Right lobe of liver (tissue), 4 donors: ENCODE measurements at regions not wholly inside any gene's neighbourhood (a gene's known extent, or its start where the extent isn't known, plus 50 kb on each side); places are given as distances from the start of the nearest gene placed in this dataset.

ENCODE experiments used
- POLR2A ChIP-seq: fragments of 450-650 bp; IDR thresholded peaks from one replicate; pipeline ENCODE4 v1.6.1; 2017; ENCODE audit warnings: antibody characterized with exemption, mild to moderate bottlenecking
- TF ChIP-seq, protein P1 (sequence below), 4 donors: fragments of 200-600 bp in 3 of 4; fragments of 450-650 bp in 1 of 4; IDR thresholded peaks; one replicate each; pipeline versions ENCODE4 v1.5.1 to v1.8.0; 2016 to 2022; ENCODE audit warnings: antibody characterized with exemption in 4 of 4, mild to moderate bottlenecking in 2 of 4
- donor health status: DM: no; HTN: no; CAD: no.
- donor health status: DM: no; HTN: no; CAD: no.
- donor health status: DM: no; HTN: yes; CAD: no.

DNA sequence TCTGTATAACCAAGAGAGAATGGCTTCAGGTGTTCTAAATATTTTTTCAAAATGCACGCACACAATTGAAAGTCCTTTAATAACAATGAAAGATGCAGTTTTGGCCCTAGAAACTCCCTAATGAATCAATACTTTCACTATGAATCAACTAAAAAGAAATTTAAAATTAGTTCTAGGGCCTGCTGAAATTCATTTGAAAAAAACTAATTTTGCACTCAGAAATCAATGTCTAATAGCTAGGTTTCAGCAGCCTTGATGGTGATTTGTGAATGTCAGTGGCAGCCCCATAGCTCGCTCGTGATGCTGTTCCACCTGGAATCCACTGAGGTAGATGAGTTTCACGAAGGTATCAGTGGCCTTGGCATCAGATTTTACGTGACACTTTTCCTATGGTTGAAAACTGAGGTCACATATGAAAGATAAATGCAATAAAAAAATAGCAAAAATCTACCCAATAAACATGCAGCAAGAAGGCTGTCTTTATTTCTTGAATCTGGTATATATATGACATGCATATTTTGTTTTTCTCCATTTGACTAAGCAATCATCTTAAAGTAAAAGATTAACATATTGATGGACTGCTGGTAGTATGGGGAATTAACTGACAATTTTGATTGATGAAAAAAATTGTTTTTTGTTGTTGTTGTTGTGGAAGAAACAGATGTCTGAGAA is 141.0 kb downstream of the AKAP11 start:
- TF ChIP-seq, protein P1, sequence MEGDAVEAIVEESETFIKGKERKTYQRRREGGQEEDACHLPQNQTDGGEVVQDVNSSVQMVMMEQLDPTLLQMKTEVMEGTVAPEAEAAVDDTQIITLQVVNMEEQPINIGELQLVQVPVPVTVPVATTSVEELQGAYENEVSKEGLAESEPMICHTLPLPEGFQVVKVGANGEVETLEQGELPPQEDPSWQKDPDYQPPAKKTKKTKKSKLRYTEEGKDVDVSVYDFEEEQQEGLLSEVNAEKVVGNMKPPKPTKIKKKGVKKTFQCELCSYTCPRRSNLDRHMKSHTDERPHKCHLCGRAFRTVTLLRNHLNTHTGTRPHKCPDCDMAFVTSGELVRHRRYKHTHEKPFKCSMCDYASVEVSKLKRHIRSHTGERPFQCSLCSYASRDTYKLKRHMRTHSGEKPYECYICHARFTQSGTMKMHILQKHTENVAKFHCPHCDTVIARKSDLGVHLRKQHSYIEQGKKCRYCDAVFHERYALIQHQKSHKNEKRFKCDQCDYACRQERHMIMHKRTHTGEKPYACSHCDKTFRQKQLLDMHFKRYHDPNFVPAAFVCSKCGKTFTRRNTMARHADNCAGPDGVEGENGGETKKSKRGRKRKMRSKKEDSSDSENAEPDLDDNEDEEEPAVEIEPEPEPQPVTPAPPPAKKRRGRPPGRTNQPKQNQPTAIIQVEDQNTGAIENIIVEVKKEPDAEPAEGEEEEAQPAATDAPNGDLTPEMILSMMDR (IDR thresholded peaks at IDR 0.05), result no peak
- TF ChIP-seq POLR2A, result no peak
